Spleen (tissue), 7 donors: ENCODE measurements at regions not wholly inside any gene's neighbourhood (a gene's known extent, or its start where the extent isn't known, plus 50 kb on each side); places are given as distances from the start of the nearest gene placed in this dataset.

ENCODE experiments used
- POLR2AphosphoS5 ChIP-seq, 3 donors: sonication (generic); formaldehyde crosslinking; IDR thresholded peaks; one replicate each; pipeline ENCODE4 v1.5.1; 2017; ENCODE audit warnings: antibody characterized with exemption in 3 of 3
- TF ChIP-seq, protein P1 (sequence below), 11 experiments: fragments of 200-600 bp in 7 of 11; fragments of 450-650 bp in 4 of 11; sonication (generic) in 4 of 11; IDR thresholded peaks in 8 of 11; conservative IDR thresholded peaks in 3 of 11; 1 replicate in 7 of 11; 2 replicates in 4 of 11; pipeline versions ENCODE4 v1.4.0 to v1.8.0; 2016 to 2021; ENCODE audit warnings: antibody characterized with exemption in 11 of 11, inconsistent platforms in 4 of 11, mild to moderate bottlenecking in 1 of 11
- donor health status: DM: no; HTN: no; CAD: no; lungs with moderate emphysema.
- donor health status: DM: no; HTN: no; CAD: no.
- donor health status: DM: no; HTN: no; CAD: no.

DNA sequence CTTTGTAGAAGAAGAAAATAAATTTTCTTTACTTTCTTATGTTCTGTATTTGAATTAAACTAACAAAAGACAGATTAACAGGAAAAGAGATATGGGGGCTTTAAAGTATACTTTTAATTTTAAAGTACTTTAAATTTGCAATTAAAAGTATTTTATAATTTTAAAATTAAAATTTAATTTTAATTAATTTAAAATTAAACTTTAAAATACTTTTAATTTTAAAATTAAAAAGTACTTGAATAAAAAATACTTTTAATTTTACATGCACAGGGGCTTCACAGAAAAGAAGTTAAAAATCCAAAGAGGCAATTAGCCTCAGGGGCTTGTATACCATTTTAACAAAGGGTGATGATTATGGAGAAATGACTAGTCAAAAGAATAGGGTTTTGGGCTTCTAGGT is 420.5 kb upstream of the TGFBR2 start:
- TF ChIP-seq, protein P1, sequence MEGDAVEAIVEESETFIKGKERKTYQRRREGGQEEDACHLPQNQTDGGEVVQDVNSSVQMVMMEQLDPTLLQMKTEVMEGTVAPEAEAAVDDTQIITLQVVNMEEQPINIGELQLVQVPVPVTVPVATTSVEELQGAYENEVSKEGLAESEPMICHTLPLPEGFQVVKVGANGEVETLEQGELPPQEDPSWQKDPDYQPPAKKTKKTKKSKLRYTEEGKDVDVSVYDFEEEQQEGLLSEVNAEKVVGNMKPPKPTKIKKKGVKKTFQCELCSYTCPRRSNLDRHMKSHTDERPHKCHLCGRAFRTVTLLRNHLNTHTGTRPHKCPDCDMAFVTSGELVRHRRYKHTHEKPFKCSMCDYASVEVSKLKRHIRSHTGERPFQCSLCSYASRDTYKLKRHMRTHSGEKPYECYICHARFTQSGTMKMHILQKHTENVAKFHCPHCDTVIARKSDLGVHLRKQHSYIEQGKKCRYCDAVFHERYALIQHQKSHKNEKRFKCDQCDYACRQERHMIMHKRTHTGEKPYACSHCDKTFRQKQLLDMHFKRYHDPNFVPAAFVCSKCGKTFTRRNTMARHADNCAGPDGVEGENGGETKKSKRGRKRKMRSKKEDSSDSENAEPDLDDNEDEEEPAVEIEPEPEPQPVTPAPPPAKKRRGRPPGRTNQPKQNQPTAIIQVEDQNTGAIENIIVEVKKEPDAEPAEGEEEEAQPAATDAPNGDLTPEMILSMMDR (IDR thresholded peaks at IDR 0.05 in 8 of 11, conservative IDR thresholded peaks at IDR 0.05 in 3 of 11), result no peak
- no peak for TF ChIP-seq POLR2AphosphoS5 (IDR thresholded peaks at IDR 0.05)
